ENCODE measurements at regions not wholly inside any gene's neighbourhood (a gene's known extent, or its start where the extent isn't known, plus 50 kb on each side); places are given as distances from the start of the nearest gene placed in this dataset.
"Not testable (repeated sequence)": the region's sequence is repeated elsewhere in the genome, so short reads cannot be mapped to it uniquely, and the experiment has no call there.

GRCh38 chr6:137709424-137710236 lies 157.4 kb upstream of the TNFAIP3 start:
- no peak for DNase-seq (ENCODE audit: low spot score)

DNA sequence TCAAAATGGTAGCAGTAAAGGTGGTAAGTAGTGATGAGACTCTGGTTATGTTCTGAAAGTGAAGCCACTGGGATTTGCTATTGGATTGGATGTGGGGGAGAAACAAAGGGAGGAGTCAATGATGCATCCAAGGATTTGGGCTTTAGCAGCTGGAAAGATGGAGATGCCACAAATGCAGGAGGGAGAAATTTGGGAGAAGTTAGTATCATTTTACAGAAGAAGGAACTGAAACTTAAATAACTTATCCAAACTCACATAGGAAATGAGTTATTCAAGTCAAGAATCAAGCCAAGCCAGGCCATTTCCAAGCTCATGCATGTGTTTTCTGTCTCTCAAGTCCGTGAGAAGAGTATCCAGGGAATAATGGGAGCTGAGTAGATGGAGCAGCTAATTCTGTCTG lies 155.1 kb upstream of the TNFAIP3 start:
- no peak for DNase-seq (ENCODE audit: low spot score)

DNA sequence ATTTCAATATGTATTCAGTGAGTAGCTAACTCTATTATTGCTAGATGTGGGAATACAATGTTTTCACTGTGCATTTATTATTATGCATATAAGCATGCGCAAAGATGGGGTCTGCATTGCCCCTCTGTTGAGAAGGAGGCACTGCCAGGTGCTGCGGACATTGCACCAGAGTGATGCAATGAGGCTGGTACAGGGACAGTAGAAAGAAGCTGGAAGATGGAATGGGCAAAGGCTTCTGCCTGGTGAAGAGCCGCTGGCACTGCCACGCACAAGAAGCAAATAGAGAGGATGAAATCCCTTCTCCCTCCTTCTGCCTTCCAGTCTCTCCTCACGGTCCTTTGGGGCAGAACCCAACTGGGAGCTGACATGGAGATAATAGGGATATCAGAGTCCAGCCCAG lies 154.5 kb upstream of the TNFAIP3 start:
- DNase-seq (ENCODE audit: low spot score) = no peak

GRCh38 chr6:137715589-137716045 lies 151.4 kb upstream of the TNFAIP3 start:
- DNase-seq (ENCODE audit: low spot score) = no peak

GRCh38 chr6:137717074-137718073 lies 149.7 kb upstream of the TNFAIP3 start:
- no peak for DNase-seq (ENCODE audit: low spot score)

GRCh38 chr6:137718903-137719302 lies 148.2 kb upstream of the TNFAIP3 start:
- DNase-seq (ENCODE audit: low spot score) = not testable (repeated sequence)

GRCh38 chr6:137722749-137723272 lies 144.2 kb upstream of the TNFAIP3 start:
- no peak for DNase-seq (ENCODE audit: low spot score)

DNA sequence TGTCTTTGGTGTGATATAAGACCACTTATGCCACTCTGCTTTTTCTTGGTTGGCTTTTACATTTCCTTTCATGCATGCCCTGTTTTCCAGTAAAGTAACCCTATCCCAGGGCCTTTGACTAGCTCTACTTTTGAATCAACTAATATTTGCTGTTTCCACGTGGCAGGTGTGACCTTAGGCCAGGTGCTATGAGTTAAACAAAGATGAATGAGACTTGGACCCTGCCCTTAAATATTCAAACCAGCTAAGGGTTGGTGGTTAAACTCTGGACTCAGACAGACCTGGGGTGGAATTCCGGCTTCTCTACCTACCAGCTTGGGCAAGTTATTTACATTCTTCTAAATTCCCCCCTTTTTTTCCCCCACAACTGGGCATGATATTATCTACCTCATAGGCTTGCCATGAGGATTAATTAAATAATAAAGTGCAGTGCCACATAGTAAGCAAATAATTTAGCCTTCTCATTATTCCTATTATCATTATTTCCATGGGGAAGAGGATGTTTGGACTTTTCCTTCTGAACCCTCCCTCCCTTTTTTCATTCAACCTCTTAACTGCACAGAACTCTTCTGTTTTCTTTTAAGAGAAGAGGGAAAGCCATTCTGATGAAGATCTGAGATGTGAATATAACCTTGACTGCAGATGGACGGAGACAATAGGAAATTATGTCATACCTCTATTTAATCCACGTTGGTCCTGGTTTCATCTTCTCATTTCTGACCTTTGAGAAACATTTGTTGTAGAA lies 143.6 kb upstream of the TNFAIP3 start:
- no peak for DNase-seq (ENCODE audit: low spot score)

- DNase-seq (ENCODE audit: low spot score) = no peak
These were observed 143.0 kb upstream of the TNFAIP3 start for GRCh38 chr6:137724018-137724403.

- DNase-seq (ENCODE audit: low spot score) = no peak
These were observed 142.4 kb upstream of the TNFAIP3 start for GRCh38 chr6:137724495-137725211.

- DNase-seq (ENCODE audit: low spot score) = no peak
These were observed 141.1 kb upstream of the TNFAIP3 start for GRCh38 chr6:137725949-137726348.

DNA sequence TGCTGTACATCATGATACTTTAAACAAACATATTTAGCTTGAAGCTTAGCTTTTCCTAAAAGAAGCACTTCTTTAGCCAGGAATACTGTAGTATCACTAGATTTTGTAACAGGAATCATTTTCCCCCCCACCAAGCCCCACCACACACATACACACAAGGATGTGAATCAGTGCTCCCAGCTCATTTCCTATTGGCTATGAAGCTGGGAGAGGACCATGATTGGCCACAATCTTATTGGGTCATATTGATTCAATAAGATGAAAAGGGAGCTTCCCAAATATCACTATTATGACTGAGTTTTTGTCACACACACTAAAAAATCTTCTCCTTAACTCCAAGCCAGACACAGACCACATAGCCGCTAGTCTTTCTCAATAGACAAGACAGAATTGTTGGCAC lies 140.5 kb upstream of the TNFAIP3 start:
- DNase-seq (ENCODE audit: low spot score) = no peak

DNA sequence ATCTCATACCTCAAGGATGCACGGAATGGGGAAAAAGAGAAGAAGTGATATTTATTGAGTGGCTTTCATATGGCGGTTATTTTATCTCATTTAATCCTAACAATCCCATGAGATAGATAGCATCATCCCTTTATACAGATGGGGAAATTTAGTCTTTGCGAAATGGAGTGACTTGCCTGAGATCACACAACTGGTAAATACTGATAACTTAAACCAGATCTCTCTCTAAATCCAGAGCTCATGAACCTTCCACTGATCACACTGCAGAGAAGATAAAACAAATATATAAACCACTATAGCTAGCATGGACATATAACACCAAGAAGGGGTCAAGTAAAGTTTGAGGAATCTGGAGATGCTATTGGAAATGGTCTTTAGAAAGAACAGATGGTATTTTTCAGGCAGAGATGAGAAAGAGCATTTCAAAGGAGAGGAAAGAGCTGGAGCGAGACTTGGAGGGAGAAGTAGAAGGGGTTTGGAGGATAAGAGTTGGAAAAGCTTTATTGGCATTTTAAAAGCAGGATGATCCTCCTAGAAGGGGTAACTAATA lies 139.8 kb upstream of the TNFAIP3 start:
- peak; percentile 93 for DNase-seq (ENCODE audit: low spot score)

DNA sequence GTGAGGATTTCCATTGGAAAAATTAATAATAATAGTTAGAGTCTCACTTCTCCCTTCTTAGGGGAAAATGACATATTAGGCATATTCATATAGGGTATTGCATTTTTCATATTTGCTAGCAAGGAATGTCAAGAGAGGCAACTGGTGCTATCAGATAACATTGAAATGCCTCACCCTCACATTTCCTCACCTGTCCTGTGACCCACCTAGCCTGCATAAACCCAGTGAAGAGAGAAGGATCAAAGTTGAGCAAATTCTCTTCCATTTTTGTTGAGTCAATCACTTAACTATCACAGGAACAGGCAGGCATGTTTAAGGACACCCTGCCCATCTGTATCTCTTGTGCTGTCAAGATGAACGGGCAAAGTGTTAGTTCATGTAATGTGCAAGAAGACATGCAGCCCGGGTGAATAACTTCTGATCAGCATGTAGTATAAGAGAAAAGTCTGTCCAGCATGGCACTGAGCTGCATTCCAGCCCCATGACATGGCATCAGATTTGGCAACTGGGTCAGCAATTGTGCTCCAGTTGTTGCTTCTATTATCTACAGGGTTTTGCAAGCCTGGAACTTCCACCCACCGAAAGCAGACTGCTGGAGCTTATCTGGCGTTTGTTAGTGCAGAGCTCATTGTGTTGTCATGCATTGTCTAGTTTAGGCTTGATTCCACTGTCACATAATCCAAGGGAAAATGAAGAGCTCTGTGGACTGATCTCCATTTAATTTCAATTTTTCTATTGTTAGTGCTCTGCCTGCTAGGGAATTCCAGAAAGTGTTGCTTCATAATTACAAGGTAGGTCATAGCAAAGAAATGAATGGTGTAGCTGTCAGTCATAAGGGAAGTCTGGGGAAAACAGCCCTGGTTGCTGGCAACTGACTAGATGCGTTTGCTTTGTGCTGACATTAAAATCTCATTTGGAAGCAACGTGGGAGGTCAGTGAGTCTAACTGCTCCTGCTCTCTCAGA lies 138.4 kb upstream of the TNFAIP3 start:
- DNase-seq (ENCODE audit: low spot score) = peak; percentile 14

DNA sequence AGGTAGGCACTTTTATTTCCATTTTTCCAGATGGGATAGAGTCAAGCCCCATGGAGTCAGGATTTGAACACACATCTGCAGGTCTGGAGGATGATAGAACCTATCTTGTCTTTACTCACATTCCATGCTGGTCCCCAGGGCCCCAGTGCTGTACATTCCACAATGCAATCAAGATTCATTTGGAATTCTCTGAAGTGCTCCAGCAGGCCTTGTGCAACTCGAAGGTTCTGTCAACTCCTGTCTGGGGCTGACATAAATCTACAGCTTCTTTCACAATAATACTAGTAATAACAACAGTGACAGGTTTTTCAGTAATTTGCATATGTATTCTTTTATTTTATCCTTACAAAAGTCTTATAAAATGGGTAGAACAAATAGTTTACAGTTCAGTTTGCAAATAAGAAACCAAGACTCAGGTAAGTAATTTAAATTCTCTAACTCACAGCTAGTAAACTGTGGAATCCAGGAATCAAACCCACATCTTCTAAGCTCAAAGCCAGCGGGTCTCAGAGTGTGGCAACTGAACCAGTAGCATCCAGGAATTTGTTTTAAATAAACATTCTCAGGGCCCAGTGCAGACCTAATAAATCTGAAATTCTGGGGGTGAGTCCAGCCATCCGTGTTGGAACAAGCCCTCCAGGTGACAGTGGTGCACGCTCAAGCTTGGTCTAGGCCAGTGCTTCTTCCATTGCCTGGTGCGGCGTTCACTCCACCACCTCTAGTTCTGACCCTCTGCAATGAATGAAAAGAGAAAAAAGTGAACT lies 137.0 kb upstream of the TNFAIP3 start:
- peak; percentile 19 for DNase-seq (ENCODE audit: low spot score)

DNA sequence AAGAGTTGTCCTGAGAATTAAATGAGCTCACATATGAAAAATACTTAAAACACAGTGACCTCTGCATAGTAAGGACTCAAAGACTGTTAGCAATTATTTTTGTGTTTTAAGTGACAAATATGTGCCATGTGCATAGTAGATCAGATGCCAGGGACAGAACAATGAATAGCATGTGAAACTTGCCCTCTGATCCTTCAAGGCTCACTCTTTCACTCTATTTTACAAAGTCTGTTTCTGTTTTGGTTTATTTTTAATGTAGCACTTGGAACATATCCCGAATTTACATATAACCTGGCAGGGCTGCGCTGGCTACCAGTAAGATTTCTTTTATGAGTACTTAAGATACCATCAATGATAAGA lies 135.5 kb upstream of the TNFAIP3 start:
- DNase-seq (ENCODE audit: low spot score) = no peak

GRCh38 chr6:137731960-137732616 lies 135.0 kb upstream of the TNFAIP3 start:
- DNase-seq (ENCODE audit: low spot score) = no peak

DNA sequence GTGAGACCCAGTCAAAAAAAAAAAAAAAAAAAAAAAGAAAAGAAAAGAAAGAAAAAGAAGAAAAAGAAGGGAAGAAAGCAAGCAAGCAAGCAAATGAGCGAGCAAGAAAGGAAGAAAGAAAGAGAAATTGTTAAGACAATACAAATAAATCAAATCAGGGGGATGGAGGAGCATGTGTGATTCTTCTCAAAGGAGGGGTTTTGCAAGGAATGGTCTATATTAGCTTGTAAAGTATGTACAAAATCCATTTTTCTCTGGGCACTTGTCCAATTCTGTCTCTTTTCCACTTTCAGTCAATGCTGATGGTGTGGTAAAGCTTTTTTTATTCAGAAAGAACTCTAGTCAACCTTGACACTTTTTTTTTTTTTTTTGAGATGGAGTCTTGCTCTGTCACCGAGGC lies 133.7 kb upstream of the TNFAIP3 start:
- DNase-seq (ENCODE audit: low spot score) = no peak

Data from umbilical cord (tissue), 1 donor.